Progenitor cell of endocrine pancreas (in vitro differentiated cells): ENCODE measurements at regions not wholly inside any gene's neighbourhood (a gene's known extent, or its start where the extent isn't known, plus 50 kb on each side); places are given as distances from the start of the nearest gene placed in this dataset.
"Not testable (repeated sequence)": the region's sequence is repeated elsewhere in the genome, so short reads cannot be mapped to it uniquely, and the experiment has no call there.

Experiments used
- DNase-seq: peaks from one replicate; pipeline ENCODE4 v3.0.0; 2021; ENCODE audit warnings: low spot score; ENCODE audit not compliant: unreplicated experiment
- H3K27ac Mint-ChIP-seq: 2 replicates; pipeline ENCODE4 v1.8.0; 2021; ENCODE audit warnings: mild to moderate bottlenecking, moderate library complexity, mixed read lengths
- H3K27me3 Mint-ChIP-seq: 2 replicates; pipeline ENCODE4 v1.8.0; 2021; ENCODE audit warnings: mixed read lengths
- H3K36me3 Mint-ChIP-seq: 2 replicates; pipeline ENCODE4 v1.8.0; 2022; ENCODE audit warnings: mixed read lengths; ENCODE audit not compliant: insufficient read depth
- H3K4me1 Mint-ChIP-seq: 2 replicates; pipeline ENCODE4 v1.8.0; 2021; ENCODE audit warnings: low read depth, mixed read lengths
- H3K4me3 Mint-ChIP-seq: 2 replicates; pipeline ENCODE4 v1.8.0; 2021; ENCODE audit warnings: low read depth, mild to moderate bottlenecking, moderate library complexity, mixed read lengths
- H3K9me3 Mint-ChIP-seq: 2 replicates; pipeline ENCODE4 v1.8.0; 2021; ENCODE audit warnings: low read depth, mixed read lengths
- TF ChIP-seq, protein P1 (sequence below): fragments of 200-600 bp; sonication (generic); IDR thresholded peaks from one replicate; pipeline ENCODE4 v1.5.0; 2021; ENCODE audit warnings: antibody characterized with exemption, mild to moderate bottlenecking; ENCODE audit not compliant: unreplicated experiment

DNA sequence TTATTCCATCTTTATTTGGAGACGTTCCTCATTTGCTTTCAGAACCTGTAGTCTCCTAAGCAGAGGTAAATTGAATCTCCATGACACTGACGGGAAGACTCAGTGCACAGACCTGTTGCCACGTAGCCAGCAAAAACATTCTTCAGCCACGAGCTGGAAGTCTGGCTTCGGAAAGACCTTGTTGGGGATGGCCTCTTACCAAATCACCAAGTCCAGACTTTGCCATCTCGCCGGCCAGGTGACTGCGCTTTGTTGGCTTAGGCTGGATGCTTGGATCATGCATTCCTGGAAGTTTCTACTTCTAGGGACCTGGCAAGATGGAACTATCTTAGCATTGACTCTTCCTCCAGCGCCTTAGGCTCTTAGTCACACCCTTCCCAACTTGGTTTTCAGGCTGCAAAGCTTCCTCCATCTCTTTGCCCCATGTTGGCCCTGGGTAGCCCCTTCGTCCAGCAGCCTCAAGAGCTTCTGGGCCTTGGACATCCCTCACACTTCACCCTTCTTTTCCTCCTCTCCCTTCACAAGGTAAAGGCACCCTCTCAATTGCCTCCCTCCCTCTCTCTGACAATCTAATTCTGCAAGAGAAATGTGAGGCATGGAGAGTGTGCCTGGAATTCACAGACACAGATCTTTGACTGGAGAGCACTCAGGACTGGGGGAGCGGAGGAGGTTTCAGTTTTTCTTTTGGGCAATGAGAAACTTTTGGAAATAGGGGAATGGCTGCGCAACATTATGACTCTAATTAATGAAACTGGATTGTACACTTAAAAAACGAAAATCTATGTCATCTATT is 451.9 kb upstream of the MKI67 start:
- no peaks in the 10 kb centered on the region for H3K9me3 Mint-ChIP-seq
- H3K36me3 Mint-ChIP-seq, result no peaks in the 10 kb centered on the region
- no peak overlapping the region for H3K4me3 Mint-ChIP-seq
- peaks cover 25% of the 10 kb centered on the region for H3K27me3 Mint-ChIP-seq
- TF ChIP-seq, protein P1, sequence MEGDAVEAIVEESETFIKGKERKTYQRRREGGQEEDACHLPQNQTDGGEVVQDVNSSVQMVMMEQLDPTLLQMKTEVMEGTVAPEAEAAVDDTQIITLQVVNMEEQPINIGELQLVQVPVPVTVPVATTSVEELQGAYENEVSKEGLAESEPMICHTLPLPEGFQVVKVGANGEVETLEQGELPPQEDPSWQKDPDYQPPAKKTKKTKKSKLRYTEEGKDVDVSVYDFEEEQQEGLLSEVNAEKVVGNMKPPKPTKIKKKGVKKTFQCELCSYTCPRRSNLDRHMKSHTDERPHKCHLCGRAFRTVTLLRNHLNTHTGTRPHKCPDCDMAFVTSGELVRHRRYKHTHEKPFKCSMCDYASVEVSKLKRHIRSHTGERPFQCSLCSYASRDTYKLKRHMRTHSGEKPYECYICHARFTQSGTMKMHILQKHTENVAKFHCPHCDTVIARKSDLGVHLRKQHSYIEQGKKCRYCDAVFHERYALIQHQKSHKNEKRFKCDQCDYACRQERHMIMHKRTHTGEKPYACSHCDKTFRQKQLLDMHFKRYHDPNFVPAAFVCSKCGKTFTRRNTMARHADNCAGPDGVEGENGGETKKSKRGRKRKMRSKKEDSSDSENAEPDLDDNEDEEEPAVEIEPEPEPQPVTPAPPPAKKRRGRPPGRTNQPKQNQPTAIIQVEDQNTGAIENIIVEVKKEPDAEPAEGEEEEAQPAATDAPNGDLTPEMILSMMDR, result no peak
- no peak for DNase-seq
- H3K27ac Mint-ChIP-seq, result no peak overlapping the region
- no peaks in the 10 kb centered on the region for H3K4me1 Mint-ChIP-seq

DNA sequence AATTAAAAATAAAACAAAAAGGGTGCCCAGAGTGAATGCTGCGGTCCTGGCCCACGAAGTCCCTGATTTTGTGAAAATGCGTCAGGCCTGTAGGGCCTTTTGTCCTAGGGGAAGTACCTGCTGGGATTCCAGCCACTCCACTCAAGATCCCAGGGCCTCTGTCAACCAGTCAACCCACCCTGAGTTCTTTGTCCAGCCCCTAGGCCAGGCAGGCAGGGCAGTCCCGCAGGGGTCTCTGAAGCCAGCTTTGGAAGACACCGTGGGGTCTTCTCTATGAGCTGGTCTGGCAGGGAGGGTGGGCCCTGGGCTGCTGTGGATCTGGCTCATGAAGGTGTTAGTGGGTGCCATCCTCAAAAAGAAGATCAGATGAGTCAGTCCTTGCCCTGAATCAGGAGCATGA is 452.5 kb upstream of the MKI67 start:
- TF ChIP-seq, protein P1, result no peak
- no peak overlapping the region for H3K4me3 Mint-ChIP-seq
- no peak overlapping the region for H3K27ac Mint-ChIP-seq

DNA sequence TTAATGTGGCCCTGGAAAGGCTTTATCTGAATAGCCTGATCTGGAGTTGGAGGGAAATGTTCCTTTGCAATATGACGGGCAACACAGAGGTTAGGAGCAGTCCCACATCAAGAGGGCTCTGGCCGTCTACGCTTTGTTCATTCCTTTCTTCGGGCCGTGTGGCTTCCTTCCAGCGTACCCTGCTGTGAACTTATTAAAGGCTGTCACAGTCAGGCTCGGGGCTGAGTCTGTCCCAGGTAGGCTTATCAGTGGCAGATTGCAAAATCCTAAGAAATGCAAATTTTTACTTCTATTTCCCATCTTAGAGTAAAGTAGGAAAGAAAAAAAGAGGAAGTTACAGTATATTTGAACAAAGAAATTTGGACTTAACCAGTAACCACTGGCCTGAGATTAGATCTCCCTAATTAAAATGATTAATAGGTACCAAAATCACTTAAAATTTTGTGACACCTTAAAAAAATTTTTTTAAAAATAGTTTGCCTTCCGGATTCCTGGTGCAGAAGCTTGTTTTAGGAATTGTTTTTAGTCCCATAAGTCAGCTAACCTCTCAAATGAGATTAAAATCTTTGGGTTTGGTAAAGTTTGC is 453.1 kb upstream of the MKI67 start:
- DNase-seq, result no peak
- no peaks in the 10 kb centered on the region for H3K4me1 Mint-ChIP-seq
- no peaks in the 10 kb centered on the region for H3K36me3 Mint-ChIP-seq
- H3K27me3 Mint-ChIP-seq, result peaks cover 17% of the 10 kb centered on the region
- peaks cover 6% of the 10 kb centered on the region for H3K9me3 Mint-ChIP-seq
- TF ChIP-seq, protein P1, result no peak
- H3K4me3 Mint-ChIP-seq, result no peak overlapping the region
- H3K27ac Mint-ChIP-seq, result no peak overlapping the region

More for the DNA sequence above, 452.5 kb upstream of the MKI67 start:
- Mint-ChIP-seq H3K4me1 (no peaks in the 10 kb centered on the region), H3K9me3 (peaks cover 5% of the 10 kb centered on the region), H3K36me3 (no peaks in the 10 kb centered on the region), H3K27me3 (peaks cover 20% of the 10 kb centered on the region)
- no peak for DNase-seq

DNA sequence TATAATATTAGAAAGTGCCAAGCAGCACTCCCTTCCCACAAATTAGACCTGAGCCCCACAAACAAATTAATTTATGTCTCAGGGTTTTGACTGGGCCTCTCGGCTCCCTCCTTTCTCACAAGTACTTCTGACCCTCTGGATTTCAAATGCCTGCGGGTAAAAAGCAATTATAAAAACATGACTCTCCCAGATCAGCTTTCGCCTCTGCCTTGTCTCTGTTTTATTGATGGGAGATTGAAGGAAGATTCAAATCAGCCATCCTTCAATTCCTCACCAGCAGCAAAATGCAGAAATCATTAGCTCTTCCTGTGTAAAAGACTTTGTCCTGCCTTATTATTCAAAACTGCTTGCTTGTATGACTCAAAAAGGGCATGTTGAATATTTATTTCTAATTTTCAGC is 453.7 kb upstream of the MKI67 start:
- Mint-ChIP-seq H3K36me3 (no peaks in the 10 kb centered on the region), H3K27ac (no peak overlapping the region), H3K4me3 (no peak overlapping the region), H3K27me3 (peaks cover 17% of the 10 kb centered on the region), H3K9me3 (peaks cover 6% of the 10 kb centered on the region), H3K4me1 (no peaks in the 10 kb centered on the region)
- no peak for DNase-seq
- TF ChIP-seq, protein P1, result no peak

DNA sequence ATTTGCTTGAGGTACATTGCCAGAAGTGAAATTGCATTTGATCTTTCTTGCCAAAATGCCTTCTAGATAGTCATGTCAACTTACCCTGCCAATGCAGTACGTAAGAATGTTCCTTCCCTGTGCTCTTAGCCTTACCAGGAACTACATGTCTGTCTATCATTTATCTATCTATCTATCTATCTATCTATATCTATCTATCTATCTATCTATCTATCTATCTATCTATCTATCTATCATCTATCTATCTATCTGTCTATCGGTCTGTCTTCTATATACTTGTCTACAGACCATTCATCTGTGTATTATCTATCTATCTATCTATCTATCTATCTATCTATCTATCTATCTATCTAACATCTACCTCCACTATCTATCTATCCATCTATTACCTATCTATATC is 456.9 kb upstream of the MKI67 start:
- not testable (repeated sequence) for H3K4me1 Mint-ChIP-seq, H3K4me3 Mint-ChIP-seq, H3K27me3 Mint-ChIP-seq, H3K27ac Mint-ChIP-seq, H3K36me3 Mint-ChIP-seq, H3K9me3 Mint-ChIP-seq, DNase-seq

DNA sequence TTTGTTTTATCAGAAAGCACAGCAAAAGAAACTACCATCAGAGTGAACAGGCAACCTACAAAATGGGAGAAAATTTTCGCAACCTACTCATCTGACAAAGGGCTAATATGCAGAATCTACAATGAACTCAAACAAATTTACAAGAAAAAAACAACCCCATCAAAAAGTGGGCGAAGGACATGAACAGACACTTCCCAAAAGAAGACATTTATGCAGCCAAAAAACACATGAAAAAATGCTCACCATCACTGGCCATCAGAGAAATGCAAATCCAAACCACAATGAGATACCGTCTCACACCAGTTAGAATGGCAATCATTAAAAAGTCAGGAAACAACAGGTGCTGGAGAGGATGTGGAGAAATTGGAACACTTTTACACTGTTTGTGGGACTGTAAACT is 460.4 kb upstream of the MKI67 start:
- H3K9me3 Mint-ChIP-seq, H3K27me3 Mint-ChIP-seq: not testable (repeated sequence)

More for the DNA sequence above, 460.4 kb upstream of the MKI67 start:
- not testable (repeated sequence) for H3K27ac Mint-ChIP-seq, H3K4me1 Mint-ChIP-seq, DNase-seq, H3K36me3 Mint-ChIP-seq, H3K4me3 Mint-ChIP-seq
